Activated CD8-positive, alpha-beta memory T cell treated with anti-CD3 and anti-CD28 coated beads for 1 hour (primary cell): ENCODE measurements at regions not wholly inside any gene's neighbourhood (a gene's known extent, or its start where the extent isn't known, plus 50 kb on each side); places are given as distances from the start of the nearest gene placed in this dataset.
"Not testable (repeated sequence)": the region's sequence is repeated elsewhere in the genome, so short reads cannot be mapped to it uniquely, and the experiment has no call there.

Source experiments
- DNase-seq, 2 donors: peaks; one replicate each; pipeline ENCODE4 v3.0.0-alpha.2; 2020; ENCODE audit warnings: low read depth in 1 of 2; ENCODE audit errors: extremely low read depth in 1 of 2

DNA sequence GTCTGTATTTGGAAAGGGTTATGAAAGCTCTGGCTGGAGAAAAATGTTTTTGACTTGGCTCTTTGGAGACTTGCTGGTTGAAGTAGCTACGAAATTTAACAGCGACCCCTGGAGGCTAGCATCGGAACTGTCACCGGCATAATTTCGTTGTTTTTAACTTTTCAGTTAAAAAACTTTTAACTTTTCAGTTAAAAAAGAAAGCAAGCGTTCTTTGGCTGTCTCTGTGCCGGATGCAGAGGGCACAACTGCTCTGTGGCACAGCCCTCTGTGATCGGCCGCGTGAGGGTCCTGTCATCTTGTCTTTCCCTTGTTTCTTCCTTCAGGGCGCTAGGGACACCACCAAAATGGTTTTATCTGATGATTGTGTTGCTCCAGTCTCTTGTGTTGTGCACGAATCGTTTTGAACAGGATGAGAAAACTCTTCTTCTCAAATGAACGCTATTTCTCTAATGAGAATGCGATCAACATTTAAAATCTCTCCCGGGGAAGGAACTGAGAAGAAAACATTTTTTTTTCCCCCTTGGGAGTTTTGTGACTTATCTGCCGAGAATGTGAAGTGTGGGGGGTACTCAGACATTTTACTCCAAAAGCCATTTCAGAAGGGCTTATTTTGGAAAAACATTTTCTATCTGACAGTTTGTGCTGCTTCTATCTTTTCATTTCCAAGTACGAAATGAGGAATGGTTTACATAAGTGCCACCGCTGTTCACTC lies 57.1 kb downstream of the ADCYAP1 start:
- peak in 1 of 2 donors; percentile 7 for DNase-seq

DNA sequence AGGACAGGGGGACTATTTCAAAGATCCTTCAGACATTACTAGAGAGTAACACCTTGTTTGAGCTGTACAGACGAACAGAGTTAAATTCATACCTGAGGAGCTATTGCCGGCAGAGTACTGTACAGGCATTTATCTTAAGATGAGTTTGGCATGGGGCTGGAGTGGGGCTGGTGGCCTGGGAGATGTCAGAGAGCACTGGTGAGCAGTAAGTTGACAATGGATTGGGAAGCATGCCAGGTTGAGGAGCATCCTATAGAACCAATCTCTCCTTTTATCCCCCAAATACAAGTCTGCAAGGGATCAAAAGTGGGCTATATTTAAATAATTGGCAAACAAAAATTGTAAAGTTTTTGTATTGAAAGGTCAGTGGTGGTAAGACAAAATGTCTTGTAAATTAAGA lies 58.6 kb downstream of the ADCYAP1 start:
- no peak for DNase-seq

DNA sequence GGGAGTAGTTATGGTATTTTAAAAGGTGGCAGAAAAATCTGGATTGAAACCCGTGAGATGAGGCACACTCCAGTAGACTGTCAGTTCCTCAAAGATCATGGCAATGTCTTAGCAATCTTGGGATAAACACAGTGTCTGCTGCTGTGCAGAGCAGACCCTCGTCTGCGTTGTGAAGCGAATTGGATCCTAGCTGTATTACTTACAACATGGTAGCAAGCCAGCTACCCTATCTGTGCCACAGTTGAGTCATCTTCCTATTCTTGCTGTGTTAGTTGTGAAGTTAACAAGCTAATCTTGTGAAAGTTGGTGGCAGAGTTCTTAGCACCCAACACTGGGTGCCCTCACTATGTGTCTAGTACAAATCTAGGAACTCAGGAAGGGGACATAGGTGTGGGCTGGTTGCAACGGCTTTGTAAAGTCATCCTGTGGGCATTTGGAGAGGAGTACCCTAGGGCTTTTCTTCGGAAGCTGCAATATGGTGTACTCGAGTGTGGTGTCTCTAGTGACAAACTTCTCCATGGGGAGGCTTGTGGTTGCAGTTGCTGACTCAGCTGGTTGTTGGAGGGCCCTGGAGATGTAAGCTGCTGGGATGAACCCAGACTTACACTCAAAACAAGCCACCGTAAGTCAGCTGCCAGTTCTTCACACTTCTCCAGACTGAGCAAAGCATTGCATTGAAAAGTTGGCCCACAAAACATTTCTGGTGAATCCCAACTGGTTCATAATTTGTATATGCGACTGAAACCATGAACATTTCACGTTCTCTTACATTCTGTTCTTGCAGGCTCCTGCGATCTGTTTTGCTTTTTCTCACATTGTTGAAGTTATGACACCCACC lies 61.5 kb downstream of the ADCYAP1 start:
- no peak for DNase-seq

- no peak for DNase-seq
Observed at GRCh38 chr18:966759-967576, 62.3 kb downstream of the ADCYAP1 start.

DNA sequence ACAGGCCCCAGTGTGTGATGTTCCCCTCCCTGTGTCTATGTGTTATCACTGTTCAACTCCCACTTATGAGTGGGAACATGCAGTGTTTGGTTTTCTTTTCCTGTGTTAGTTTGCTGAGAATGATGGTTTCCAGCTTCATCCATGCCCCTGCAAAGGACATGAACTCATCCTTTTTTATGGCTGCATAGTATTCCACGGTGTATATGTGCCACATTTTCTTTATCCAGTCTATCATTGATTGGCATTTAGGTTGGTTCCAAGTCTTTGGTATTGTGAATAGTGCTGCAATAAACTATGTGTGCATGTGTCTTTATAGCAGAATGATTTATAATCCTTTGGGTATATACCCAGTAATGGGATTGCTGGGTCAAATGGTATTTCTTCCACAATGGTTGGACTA lies 64.2 kb downstream of the ADCYAP1 start:
- not testable (repeated sequence) for DNase-seq

- DNase-seq = not testable (repeated sequence)
Observed at GRCh38 chr18:969311-969710, 64.6 kb downstream of the ADCYAP1 start.

GRCh38 chr18:974606-975005 lies 69.9 kb downstream of the ADCYAP1 start:
- not testable (repeated sequence) for DNase-seq

- DNase-seq = not testable (repeated sequence)
Observed at GRCh38 chr18:976393-977128, 71.9 kb downstream of the ADCYAP1 start.

- DNase-seq = not testable (repeated sequence)
Observed at GRCh38 chr18:977327-977726, 72.7 kb downstream of the ADCYAP1 start.

GRCh38 chr18:977732-978131 lies 73.1 kb downstream of the ADCYAP1 start:
- DNase-seq = not testable (repeated sequence)

- no peak for DNase-seq
Observed at GRCh38 chr18:980586-980985, 75.9 kb downstream of the ADCYAP1 start.

DNA sequence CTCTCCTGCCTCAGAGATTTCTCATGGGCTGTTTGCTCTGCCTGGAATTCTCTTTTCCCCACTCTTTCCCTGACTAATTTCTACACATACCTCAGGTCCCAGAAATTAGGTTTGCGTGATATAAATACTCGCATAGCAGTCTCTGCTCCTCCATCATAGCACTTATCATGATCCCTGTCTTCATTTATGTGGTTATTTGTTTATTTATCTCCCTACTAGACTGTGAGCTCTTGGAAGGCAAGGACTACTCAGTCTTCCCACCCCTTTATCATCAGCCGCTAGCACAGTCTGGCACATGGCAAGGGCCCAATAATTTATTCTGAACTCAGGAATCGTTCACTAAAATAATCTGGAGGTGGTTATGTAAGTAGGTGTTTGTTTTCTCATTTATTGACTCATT lies 79.3 kb downstream of the ADCYAP1 start:
- DNase-seq = no peak

DNA sequence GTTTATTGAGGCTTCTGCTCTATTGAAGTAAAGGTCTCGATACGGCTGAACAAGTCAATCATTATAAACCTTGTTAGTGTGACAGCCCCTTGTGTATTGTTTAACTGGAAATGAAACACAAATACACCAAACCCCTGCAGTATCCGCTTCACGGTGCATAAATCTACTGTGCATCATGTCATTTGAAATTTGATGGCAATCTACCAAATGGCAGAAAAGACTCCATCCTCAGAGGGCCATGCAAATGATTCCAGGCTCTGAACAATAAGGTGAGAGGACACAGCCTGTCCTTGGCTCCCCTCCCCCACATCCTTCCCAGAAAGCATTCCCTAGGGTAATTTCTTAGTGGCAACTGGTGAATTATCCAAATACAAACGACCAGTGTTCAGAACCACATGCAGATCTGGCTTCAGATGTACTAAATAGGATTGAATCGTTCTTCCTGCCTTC lies 80.6 kb downstream of the ADCYAP1 start:
- no peak for DNase-seq

DNA sequence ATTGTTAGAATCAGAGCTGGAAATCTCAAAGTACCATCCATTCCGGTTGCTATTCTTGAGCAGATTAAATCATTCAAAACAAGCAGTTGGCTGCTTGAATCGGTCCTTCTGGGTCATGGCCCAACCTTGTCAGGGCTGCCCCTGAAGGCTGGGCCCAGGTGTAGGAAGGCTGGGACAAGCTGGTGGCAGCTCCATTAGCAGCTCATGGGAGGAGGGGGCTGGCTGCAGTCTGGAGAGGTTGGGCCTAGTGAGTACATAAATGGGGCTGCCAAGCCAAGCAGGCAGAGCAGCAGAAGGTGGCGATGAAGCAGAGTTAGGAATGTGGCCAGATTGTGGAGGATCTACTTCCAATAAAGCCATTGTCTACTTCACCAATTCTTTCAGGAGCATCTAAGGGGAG lies 81.4 kb downstream of the ADCYAP1 start:
- DNase-seq = no peak

- DNase-seq = no peak
Observed at GRCh38 chr18:986552-986951, 81.9 kb downstream of the ADCYAP1 start.

DNA sequence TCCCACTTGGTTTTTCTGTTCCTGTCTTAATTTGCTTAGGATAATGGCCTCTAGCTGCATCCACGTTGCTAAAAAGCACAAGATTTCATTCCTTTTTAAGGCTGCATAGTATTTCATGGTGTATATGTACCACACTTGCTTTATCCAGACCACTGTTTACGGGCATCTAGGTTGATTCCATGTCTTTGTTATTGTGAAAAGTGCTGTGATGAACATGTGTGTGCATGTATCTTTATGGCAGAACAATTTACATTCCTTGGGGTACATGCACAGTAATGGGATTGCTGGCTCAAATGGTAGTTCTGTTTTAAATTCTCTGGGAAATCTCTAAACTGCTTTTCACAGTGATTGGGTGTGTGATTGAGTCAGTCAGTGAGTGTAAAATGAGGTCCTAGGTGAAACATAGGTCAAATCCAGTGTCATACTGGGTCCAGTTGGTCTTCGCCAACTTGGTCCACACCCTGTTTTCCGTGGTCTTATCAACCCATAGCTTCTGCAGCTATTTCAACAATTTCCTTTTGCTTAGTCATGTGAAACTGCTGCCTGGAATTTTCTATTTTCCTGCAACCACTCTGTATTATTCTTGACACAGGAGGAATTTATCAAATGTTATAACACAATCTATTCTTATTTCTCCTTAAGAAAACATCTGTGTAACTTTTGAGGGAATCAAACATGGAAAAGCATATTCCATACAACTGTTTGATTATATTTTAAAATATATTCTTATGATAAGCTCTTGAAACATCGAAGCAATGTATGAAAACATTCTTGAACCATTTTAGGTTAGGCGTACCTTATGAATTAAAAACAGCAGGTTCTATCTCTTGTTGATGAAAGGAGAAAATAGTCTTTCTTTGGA lies 82.9 kb downstream of the ADCYAP1 start:
- DNase-seq = no peak

DNA sequence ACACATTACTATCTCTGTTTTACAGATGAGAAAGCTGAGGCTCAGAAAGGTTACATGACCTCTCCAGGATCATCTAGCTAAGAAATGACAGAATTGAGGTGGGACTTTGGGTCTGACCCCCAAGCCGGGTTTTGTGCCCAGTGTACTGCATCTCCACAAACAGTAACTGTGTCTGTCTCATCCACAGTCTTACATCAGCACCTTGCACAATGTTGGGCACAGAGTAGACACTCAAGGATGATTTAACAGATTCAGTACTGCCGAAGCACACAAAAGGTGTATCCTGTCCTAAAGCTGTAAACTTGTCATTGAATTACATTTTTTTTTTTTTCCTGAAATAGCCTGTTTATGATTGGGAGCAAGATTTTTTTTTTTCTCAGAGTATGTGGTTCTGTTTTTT lies 84.8 kb downstream of the ADCYAP1 start:
- DNase-seq = no peak

GRCh38 chr18:990197-990596 lies 85.5 kb downstream of the ADCYAP1 start:
- DNase-seq = no peak

GRCh38 chr18:991441-991840 lies 86.8 kb downstream of the ADCYAP1 start:
- no peak for DNase-seq

GRCh38 chr18:993560-993959 lies 88.9 kb downstream of the ADCYAP1 start:
- DNase-seq = no peak
